DMS 273 (cell line): ENCODE measurements at regions not wholly inside any gene's neighbourhood (a gene's known extent, or its start where the extent isn't known, plus 50 kb on each side); places are given as distances from the start of the nearest gene placed in this dataset.

ENCODE experiments used
- DNase-seq: peaks from one replicate; lab custom pipeline; 2025; ENCODE audit not compliant: unreplicated experiment; lab: John Stamatoyannopoulos, UW

- no peak for DNase-seq
Measured at GRCh38 chr2:120896126-120896525, 160.5 kb downstream of the GLI2 start.

DNA sequence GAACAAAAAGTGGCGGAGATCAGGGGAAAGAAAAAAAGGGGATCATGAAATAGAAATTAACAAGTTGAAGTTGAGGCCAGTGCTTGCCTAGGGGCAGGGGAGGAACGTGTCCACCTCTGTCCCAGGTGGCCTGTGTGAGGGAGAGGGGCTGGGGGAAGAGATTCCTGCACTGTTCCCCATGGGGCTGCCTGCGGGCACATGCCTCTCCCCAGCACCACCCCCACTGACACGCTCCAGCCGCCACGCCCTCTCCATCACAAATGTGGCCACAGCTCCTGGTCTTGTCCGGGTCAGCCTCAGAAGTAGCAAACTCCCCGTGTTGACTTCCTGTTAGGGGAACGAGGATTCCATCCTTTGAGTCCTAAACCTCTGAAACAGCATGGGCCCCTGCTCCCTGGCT lies 161.2 kb downstream of the GLI2 start:
- no peak for DNase-seq

DNA sequence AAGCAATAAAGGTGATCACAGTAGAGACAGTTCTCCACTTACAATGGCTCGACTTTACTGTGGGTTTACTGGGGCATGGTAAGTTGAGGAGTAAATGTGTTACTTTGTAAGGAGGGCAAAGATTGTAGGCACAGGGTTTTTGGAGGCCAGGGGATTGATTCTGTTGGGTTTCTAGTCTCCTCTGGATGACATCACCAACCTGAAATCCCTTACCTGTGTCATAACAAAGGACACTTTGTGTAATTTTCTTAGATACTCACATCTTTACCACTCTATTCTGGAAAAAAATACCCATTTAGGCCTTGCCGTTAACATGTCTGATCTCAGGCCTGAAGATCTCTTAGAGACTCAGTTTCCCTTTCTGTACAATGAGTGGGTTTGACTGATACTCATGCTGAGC lies 161.7 kb downstream of the GLI2 start:
- DNase-seq, result no peak

GRCh38 chr2:120898496-120898895 lies 162.8 kb downstream of the GLI2 start:
- DNase-seq, result no peak

DNA sequence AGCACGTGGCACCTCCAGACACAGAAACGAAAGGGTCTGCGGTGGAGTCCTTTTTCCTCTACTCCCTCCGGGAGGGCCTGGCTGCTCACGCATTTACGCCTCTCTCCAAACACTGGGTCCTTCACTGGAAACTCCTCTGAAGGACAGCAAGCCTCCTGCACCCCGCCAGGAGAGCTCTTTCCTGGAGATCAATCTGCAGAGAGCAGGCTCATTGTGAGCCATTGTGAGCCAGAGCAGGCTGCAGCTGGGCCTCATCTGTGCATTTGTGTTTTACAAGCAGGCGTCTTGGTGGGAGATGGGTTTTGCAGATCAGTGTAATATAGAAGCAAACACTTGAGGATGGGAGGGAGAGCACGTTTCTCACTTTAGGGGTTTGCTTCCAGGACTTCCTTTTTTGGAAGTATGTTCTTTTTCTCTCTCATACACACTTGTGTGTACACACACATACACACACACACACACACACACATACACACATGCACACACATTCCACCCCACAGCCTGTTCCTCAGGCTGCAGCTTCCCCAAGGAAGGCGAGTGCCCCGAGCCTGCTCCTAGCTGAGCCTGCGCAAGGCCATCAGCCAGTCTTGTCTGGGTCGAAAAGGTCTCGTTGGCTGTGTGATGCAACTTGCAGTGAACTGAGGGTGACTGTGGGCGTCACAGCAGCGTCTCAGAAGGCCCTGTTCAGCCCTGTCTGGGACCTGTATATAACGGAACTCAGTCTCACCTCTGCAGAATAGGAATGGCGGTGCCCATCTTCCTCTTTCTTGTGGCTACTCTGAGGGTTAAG lies 163.5 kb downstream of the GLI2 start:
- DNase-seq, result no peak

DNA sequence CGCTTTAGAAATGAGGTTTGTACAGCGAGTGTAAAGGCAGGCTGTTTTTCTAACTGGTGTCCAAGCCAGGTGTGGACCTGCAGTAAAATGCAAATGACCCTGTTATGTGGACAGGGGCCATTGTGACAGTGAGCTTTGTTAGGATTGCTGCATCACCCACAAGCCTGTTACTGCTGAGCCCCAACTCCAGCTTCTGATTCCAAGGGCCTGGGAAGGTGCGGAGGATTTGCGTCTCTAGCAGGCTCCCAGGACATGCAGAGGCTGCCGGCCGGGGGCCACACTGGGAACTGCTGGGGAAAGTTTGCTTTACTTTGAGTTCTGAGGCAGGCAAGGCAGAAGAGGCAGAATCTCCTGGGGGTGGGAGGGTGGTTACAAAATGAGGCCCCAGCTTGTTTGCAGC lies 164.1 kb downstream of the GLI2 start:
- DNase-seq, result peak; percentile 14

GRCh38 chr2:120901201-120901600 lies 165.5 kb downstream of the GLI2 start:
- DNase-seq, result peak; percentile 19

- DNase-seq, result peak; percentile 24
Measured at GRCh38 chr2:120902592-120902991, 166.9 kb downstream of the GLI2 start.

- DNase-seq, result no peak
Measured at GRCh38 chr2:120904379-120904778, 168.7 kb downstream of the GLI2 start.

- no peak for DNase-seq
Measured at GRCh38 chr2:120904830-120905234, 169.2 kb downstream of the GLI2 start.

GRCh38 chr2:120905298-120905697 lies 169.6 kb downstream of the GLI2 start:
- DNase-seq, result no peak

GRCh38 chr2:120905824-120906571 lies 170.3 kb downstream of the GLI2 start:
- DNase-seq, result no peak

GRCh38 chr2:120906914-120907313 lies 171.2 kb downstream of the GLI2 start:
- no peak for DNase-seq

- DNase-seq, result no peak
Measured at GRCh38 chr2:120907822-120908221, 172.2 kb downstream of the GLI2 start.

DNA sequence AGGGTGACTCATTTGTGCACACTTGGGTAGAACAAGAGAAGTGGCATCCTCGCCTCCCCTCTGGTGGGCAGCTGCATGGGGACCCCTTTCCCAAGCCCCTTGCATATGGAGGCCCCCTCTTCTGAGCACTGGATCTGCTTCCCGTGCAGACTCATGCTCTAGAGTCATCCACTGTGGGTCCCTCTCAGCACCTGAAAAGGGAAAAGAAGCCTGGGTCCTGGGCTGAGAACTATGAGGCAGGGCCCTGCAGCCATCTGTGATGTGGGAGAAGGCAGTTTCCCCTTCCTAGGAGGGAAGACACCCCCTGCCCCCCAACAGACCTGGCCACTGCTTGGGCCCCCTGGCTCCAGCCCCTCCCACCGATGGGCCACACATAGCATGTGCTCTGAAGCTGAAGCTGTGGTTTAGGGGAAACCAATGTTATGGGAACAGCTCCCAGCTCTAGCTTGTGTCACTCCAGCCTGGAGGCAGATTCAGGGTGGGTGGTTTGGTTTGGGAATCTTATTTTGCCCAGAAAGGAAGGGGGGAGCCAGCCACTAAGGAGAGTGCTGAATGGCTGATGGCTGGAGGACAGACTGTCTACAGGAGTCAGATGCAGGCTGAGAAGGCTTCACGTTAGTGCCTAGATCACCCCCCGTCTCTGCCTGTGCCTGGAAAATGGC lies 172.8 kb downstream of the GLI2 start:
- no peak for DNase-seq

DNA sequence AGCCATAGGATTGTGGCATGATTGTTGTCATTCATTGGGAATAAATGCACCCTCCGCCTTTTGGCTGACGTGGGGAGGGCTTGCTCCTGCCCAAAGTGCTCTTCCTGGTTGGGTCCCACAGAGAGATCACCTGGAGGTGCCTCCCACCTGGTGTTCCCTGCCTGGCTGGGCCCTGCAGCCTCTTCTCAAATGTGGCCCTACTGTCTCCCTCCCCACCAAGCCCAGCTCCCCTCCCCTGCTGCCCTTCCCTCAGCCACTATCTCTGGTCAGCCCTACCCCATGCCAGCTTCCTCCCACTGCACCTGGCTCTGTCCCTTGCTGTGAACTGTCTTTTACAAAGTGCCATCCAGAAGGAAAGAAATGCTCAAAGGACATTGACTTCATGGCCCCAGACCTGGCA lies 173.4 kb downstream of the GLI2 start:
- no peak for DNase-seq

GRCh38 chr2:120910164-120910563 lies 174.5 kb downstream of the GLI2 start:
- no peak for DNase-seq

DNA sequence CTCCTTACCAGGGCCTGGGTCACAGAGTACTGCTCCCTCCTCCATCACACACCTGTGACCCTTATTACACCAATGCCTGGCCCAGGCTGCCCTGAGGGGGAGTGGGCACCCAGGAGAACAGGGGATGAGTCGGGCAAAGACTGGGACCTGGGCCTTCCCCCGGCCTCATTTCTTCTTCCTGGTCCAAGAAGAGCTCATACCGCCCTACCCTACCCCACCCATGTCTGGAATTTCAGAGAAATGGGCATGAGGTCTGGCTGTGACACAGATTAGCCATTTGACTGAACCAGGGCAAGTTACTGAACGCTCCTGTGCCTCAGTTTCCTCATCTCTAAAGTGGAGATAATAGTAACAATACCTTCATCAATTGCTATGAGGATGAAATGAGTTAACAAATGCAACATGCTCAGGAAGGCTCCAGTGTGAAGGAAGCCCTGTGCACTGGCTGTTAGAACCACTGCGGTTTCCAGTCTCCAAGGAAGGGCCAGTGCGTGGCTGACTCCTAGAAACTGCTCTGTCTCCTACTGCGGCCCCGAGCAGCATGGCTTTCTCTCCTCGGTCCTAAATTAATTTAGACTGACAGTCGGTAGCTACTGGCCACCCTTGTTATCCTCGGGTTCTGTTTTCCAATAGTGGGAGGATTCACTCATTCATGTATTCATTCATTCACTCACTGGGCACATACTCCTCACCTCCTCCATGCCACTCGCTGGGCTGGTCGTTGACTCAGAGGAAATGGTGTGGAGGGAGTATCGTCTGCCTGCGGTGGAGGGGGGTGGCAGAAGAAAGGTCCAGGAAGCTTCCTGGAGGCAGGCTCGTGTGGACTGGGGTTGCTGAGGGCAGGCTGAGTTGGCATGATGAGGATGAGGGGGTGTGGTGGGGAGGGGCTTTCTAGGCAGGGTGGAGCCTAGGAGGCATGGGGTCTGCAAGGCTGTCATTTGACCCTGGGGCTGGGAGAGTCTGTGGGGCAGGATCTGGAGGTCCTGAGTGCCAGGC lies 175.6 kb downstream of the GLI2 start:
- no peak for DNase-seq

- DNase-seq, result no peak
Measured at GRCh38 chr2:120912101-120912985, 176.7 kb downstream of the GLI2 start.
